ENCODE measurements at regions not wholly inside any gene's neighbourhood (a gene's known extent, or its start where the extent isn't known, plus 50 kb on each side); places are given as distances from the start of the nearest gene placed in this dataset.
"Not testable (repeated sequence)": the region's sequence is repeated elsewhere in the genome, so short reads cannot be mapped to it uniquely, and the experiment has no call there.

DNA sequence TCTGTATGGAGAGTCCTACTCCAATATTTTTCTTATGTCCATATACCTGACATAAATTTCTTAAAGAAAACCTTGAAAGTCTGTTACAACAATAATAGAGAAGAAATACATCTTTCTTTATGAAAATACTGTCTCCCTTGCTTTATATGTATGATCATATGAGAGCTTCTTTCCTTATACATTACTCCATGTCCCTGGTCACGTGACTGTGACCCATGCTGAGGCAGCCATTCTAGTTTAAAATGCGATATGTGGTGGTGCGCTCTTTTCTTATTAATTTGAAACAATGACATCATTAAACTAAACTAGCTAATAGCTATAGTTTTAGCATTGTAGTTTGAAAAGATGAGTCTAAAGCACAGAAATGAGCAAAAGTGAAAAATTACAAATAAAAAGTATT is 1120.3 kb upstream of the PRR20A start:
- no peak for DNase-seq

DNA sequence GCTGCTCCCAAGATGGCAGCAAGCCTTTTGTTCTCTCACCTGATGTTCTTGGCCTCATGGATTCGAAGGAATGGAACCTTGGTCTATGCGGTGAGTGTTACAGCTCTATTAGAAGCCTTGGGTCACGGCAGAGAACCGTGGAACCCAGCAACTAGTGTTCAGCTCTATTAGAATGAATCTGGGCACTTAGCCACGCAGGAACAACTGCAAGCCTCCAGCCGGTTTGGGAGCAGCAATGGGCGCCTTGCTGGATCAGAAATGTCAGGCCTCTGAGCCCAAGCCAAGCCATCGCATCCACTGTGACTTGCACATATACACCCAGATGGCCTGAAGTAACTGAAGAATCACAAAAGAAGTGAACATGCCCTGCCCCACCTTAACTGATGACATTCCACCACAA is 1100.7 kb upstream of the PRR20A start:
- no peak for DNase-seq

DNA sequence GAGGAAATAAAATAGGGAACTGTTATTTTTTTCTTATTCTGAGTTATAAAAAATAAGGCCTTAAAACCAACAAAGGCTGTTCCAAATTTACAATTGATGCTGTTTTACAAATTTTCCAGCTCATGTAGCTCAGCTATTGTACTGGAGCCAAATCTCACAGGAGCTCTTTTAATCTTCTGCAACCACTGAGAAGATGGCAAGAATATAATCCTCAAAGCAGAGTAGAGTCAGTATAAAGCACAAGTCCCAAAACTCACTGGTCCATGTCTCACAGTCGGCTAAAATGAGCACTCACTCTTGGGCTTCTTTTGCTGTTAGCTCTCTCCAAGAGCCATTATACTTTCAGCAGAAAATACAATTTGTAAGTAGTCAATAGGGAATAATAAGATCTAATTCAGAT is 1074.4 kb upstream of the PRR20A start:
- DNase-seq: no peak

DNA sequence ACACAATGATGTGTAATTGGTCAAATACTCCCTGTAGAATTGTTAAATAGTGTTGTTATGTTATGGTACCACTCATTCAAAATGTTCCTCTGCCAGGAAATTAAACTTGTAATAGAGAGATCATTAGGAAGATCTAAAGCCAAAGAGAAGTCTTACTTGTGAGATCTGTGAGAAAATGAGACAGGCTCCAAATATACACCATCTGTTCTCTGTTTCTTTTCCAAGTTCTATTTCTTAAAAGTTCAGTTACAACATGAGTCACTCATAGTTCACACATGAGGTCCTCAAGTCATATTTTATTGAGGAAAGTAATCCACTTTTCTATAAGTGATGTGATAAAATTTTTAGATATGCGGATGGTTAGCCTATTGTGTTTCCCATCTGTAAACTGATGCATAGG is 1038.1 kb upstream of the PRR20A start:
- no peak for DNase-seq

DNA sequence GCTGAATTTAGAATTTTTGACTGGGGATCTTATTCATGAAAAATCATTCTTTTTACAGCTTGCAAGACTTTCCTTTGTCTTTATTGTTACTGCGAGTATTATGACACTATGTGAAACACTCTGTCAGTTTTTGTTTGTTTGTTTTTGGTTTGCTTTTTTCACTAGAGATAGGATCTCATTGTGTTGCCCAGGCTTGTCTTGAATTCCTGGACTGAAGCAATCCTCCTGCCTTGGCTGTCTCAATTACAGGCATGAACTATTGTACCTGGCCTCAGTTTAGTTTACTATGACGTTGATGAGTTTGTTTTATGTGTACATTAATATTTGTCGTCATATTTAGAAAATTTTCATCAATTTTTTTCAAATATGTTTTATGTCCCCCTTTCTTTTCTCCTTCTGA is 1030.0 kb upstream of the PRR20A start:
- DNase-seq: no peak

DNA sequence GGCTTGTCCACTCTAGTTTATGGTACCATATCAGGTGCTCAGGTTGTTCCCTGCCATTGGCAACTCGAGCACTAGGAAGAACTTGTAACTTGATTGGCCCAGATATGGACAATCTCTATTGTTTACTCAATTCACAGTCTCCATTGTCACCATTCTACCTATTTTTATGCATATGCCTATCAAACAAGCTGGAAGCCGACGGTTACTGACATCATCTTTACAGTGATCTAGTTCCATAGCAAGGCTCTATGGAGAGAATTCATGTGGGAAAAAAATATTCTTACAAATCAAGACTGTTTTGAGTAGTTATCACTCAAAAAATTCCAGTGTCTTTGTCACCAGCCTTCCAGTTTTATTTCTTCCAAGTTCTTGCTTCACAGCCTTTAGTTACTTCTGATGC is 1006.2 kb upstream of the PRR20A start:
- no peak for DNase-seq

DNA sequence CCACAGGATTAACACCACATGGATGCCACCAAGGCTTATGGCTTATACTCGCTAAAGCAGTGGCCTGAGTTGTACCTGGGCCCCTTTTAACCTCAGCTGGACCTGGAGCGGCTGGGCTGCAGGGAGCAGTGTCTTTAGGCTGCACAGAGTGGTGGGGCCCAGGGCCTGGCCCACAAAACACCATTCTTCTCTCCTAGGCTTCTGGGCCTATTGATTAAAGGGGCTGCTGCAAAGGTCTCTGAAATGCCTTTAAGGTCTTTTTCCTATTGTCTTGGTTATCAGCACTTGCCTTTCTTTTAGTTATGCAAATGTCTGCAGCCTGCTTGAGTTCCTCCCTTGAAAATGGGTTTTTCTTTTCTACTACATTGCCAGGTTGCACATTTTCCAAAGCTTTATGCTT is 973.9 kb upstream of the PRR20A start:
- no peak for DNase-seq

DNA sequence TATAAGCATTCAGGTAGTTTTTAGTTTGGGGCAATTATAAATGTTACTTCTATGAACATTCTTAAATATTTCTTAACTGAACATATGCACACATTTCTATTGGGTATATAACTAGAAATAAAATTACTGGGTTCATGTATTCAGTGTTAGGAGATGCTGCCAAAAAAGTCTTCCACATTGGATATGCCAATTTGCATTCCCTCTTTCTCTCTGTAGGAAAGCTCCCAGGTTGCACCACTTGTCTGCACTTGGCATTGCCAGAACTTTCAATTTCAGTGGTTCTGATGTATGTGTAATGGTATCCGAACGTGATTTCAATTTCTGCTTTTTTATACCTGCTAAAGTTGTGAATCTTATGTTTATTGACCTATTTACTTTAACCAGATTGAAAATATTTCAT is 972.1 kb upstream of the PRR20A start:
- DNase-seq: no peak

DNA sequence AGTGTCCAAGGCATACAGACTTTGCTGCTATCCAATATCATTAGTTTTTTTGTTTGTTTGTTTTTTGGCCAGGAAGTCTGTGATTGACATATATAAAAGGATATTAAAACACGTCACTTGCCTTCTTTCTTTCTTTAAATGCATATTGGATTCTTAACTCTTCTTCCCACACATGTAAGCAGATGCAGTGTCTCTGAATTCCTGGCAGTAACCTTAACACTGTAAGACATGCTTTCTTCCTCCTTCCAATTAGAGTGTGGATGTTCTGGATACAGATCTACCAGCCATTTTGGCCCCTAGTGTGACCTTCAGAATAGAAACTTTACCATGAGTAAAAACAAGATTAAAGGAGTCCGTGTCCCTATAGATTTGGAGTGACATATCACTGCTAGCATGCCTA is 967.4 kb upstream of the PRR20A start:
- DNase-seq: no peak

DNA sequence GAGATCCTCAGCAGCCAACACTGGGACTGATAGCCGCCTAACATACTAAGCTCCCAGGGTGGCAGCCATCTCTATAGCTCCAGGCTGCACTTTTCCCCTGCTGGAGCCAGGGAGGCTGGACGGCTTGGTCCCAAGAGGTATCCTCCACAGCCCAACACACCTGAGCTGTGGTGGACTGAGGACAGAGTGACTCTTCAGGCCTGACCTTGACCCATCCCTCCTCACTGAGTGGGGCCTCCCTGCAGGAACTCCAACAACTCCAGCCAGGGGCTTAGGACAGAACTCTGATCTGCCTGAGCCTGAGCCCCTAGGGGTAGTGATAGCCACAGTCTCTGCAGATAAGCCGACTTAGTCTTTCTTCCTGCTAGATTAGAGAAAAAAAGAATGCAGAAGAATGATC is 958.1 kb upstream of the PRR20A start:
- DNase-seq: no peak

DNA sequence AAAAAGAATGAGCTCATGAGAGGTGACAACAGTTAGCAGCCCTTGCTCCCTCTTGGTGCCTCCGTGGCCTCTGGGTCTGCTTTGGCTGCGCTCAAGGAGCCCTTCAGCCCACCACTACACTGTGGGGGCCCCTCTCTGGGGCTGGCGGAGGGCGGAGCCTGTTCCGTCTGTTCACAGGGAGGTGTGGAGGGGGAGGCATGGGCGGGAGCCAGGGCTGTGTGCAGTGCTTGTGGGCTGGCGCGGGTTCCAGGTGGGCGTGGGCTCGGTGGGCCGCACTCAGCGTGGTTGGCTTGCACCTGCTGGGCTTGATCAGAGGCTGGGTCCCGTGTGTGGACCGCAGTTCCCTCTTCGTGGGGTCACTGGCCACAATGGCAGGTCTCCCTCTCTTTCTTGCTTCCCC is 953.4 kb upstream of the PRR20A start:
- no peak for DNase-seq

DNA sequence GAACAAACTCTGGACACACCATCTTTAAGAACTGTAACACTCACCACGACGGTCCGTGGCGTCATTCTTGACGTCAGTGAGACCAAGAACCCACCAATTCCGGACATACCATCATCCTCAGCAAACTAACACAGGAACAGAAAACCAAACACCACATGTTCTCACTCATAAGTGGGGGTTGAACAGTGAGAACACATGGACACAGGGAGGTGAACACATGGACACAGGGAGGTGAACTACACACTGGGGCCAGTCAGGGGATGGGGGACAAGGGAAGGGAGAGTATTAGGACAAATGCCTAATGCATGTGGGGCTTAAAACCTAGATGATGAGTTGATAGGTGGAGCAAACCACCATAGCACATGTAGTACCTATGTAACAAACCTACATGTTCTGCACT is 952.1 kb upstream of the PRR20A start:
- DNase-seq: not testable (repeated sequence)

DNA sequence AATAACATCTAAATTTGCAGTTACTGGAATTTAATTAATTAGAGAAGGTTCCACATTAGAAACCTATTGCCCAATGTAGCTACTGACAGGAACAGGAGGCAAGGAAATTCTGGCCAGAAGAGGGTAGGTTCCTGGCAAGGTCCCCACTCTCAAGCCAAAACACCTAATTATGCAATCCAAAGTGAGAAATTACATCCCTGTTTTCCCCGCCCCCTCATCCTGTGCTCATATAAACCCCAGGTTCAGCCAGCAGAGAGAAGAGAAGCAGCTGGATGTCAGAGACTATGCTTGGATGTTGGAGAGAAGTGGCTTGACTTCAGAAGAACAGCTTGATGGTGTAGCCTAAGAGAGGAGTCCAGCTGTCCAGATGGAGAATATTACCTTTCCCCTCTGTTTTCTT is 951.3 kb upstream of the PRR20A start:
- no peak for DNase-seq

DNA sequence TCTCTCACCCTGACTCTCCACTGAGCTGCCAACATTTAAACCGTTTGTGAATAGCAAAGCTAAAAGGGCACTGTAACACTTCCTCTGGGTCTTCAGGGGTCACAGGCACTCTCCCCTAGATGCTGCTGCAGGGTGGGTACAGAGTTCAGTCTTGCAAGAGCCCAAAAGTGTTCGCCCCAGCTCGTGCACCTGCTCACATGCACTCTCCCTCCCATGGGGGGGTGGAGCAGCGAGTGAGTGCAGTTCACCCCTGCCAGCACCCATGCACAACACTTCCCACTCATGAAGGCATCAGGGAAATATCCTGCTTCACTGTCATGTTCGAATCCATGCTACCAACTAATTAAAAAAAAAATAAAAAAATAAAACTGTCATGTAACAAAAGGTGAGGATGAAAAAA is 950.7 kb upstream of the PRR20A start:
- no peak for DNase-seq

DNA sequence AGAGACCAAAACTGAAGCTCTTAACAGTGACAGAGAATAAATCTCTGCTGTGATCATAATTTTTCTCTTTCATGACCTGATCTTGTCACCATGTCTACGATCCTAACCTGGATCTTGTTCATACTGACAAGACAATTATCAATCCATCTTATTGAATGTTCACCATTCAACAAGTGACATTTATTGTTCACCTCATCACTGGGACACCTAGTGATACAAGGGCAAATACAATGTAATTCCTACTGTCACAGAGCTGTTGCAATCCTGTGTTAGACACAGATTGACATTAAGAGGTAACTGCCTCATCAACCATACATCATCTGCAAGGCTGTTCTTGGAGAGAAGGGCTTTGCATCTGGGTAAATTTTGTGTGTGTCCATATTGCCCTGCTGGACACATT is 942.4 kb upstream of the PRR20A start:
- DNase-seq: no peak

DNA sequence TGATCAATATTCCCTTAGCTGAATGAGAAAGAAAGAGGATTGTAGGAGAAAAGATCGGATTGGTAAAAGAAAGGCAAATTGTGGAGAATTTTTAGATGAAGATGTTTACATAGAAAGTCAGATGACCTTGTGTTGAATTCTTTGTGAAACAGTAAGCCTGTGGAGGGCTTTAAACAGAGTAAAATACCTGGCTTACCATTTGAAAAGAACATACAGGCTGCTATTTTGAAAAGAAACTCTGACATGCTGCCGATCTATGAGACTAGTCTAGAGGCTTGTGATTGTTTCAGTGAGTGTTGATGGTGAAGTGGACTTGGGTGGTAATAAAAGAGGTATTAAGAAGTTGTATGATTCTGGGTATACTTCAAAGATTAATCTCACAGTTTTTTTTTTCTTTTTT is 938.9 kb upstream of the PRR20A start:
- no peak for DNase-seq

DNA sequence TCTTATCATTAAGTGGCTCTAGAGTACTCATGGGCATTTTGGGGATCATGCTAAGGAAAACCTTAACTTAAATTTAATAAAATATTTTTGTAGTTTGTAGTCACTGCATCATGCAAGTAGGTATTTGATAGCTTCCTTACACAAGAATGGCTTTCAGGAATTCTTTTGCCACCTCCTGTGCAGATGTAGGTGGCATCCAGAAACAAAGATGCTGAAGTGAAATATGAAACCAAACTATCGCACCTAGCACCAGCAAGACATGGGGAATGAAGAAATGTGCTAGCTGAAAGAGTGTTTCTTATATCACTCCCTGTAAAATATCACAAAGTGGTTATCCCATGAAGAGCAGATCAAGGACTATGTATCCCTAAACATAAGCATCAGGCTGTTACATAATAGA is 924.5 kb upstream of the PRR20A start:
- no peak for DNase-seq

DNA sequence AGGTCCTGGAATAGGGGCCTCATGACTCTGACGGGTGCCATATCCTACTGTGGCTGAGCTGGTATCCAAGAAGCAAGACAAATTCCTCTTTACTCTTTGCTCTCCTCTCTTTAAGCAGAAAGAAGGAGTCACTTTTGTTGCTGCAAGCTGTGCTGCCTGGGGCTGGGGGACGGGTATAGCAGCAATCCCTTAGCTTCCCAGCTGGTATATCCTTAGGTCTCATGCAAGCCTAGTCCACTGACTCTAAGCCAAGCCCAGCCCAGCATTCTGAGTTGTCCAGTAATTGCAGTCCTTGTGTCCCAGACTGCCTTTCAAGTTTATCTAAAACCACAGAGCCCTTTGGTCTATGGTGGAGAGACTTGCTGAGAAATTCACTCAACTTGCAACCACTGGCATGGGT is 893.0 kb upstream of the PRR20A start:
- DNase-seq: no peak

DNA sequence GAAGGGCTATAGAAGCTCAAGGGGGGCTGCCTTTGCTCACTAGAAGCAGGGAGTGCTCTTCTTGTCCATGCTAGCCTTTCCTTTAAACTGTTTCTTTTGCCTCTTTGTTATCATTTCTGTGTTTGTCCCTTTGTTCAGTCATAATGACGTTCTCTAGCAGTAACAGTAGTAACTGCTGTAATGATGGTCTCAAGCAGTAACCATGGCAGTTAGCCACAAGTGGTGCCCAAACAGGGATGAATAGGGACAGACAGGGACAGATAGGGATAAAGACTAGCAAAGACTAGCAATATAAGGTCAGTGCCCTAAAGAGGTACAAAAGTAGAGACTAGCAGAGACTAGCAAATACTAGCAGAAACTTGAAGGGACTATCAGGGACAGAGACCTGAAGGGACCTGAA is 869.0 kb upstream of the PRR20A start:
- no peak for DNase-seq

DNA sequence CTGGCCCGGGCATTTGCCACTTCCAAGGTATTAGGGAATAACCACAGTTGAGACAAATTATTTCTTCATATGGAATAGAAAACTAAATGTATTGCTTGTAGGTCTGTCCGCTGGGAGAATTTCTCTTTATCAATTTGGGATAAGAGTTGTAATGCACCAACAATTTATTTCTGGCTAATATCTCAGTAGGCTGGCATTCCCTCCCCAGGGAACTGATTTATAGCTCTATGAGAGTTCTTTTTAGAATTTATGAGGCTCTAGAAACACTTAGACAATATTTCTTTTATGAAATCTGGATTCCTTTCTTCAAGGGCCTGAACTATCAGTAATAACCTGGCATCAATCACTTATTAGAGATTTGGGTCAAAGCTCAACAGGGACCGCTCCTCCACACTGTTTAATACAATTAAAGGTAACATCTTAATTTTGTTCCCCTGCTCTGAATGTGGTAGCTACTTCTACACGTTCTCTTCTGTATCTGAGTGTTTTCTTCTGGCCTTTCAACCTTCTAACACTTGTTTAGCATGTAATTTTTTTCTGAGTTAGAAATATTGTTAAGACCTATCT is 857.4 kb upstream of the PRR20A start:
- no peak for DNase-seq

DNA sequence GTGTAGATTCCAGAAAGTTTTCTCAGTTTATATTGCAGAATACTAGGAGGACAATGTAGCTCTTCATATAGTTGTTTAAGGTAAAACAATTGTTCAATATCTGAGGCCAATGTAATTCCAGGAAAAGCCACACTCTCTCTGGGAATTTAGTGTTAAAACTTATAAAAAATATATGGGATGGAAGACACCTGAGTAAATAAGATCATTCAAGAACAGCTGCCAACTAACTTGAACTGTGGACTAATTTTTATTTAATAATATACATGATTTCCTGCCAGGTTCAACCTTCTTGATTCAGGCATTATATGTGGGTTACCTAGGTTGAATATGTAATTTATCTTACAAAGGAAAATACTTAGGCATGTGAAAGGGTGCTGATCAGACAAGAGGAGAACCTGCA is 841.1 kb upstream of the PRR20A start:
- no peak for DNase-seq

DNA sequence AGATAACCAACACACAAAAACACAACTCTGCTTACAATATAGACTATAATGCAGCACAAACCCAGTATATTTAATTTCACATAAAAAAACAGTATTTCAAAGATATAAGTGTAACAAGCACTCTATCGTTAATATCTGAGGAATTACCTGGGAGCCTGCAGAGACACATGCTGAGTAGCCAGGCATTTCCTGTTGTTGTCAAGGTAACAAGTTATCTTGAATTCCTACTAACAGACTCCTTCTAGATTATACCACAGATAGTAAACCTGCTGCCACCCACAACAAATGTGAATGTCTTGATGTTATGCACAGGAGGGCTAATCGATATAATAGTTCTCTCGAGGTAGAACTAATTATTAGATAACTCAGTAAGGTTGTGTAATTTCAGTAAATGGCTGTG is 826.0 kb upstream of the PRR20A start:
- no peak for DNase-seq

DNA sequence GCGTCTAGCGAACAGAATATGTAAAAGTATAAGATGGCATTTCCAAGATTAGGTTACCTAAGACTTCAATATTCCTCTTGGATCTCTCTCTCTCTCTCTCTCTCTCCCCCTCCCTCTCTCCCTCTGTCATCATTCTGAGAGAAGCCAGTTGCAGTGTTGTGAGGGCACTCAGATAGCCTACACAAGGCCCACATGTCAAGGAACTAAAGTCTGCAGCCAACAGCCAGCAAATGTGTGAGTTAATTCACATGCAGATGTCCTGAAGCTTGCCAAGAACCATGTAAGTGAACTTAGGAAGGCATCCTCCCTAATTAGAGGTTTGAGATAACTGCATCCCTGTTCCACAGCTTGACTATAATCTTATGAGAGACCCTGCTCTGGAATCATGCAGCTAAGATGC is 822.9 kb upstream of the PRR20A start:
- no peak for DNase-seq

DNA sequence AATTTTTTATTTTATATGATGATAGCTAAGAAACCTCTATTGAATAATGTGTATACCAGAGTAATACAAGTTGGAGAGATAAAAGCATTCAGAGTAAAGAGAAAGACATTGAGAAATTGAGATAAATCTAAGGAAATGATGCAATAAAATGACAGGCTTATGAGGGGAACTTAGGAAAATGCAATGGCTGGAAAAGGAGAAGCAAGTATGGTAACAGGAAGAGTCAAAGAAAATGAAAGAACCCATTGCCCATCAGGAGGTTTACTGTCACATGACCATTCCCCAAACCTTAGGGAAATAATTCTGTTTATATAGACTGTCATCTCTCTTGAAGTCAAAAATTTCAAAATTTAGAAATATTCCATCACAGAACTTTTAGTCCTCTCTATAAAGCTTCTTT is 808.0 kb upstream of the PRR20A start:
- no peak for DNase-seq

DNA sequence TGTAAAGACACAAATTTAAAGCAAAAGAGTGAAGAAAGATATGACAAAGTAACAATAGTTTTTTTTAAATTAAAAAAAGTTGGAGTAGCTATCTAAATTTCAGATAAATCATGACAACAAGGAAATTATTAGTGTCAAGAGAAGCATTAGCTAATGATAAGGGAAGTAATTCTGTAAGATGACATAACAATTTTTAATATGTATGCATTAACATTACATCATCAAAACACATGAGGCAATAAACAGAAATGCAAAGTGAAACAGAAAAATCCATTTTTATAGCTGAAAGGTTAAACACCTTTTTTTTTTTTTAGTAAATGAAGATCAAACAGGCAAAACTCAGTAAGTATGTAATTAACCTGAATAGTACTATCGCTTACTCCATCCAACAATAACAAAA is 804.9 kb upstream of the PRR20A start:
- DNase-seq: no peak

DNA sequence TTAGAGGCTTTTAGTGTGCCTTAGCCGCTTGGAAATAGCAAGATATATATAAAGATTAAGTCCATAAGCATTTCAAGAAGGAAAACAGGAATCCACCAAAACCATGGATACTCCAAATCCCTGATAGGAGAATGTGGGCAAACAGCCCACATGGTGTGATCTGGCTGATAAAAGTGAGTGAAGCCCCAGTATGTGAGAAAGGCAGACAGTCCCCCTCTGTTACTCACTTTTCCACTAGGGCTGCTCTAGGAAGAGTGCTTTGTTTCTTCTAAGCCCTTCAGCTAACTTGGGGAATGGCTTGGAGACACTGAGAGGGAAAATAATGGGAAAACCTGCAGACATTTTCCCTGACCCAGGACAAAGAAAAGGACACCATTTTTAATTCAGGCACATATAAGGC is 802.3 kb upstream of the PRR20A start:
- no peak for DNase-seq
